GM21717 (cell line): ENCODE measurements at regions not wholly inside any gene's neighbourhood (a gene's known extent, or its start where the extent isn't known, plus 50 kb on each side); places are given as distances from the start of the nearest gene placed in this dataset.

ENCODE experiments used
- ATAC-seq: cut with Tn5 transposase; IDR thresholded peaks from one replicate; pipeline ENCODE4 v1.9.1; 2021; ENCODE audit warnings: mild to moderate bottlenecking, moderate library complexity; ENCODE audit not compliant: unreplicated experiment

- no peak for ATAC-seq
Measured at GRCh38 chr12:19709889-19710288, 270.6 kb downstream of the AEBP2 start.

- ATAC-seq, result no peak
Measured at GRCh38 chr12:19710811-19711793, 271.8 kb downstream of the AEBP2 start.

DNA sequence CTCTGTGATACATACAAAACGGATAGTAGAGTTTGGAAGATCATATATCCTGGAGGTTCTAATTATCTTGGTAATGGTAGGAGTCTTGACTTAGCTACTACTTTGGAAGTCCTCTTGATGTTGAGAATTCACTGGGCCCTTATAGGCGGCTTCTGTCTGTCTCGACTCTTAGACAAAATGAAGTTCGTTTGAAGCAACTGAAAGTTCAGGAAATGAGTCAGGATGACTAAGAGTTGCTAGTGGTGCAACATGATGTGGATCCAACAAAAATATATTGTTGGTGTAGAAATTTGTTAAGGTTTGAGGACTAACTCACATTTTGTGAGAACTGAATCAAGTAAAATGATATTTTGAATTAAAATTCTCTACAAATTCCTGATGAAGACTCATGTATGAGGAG is 272.7 kb downstream of the AEBP2 start:
- no peak for ATAC-seq

- ATAC-seq, result no peak
Measured at GRCh38 chr12:19718401-19718800, 279.1 kb downstream of the AEBP2 start.

- no peak for ATAC-seq
Measured at GRCh38 chr12:19719672-19720071, 280.4 kb downstream of the AEBP2 start.

GRCh38 chr12:19726122-19726521 is 286.8 kb downstream of the AEBP2 start:
- ATAC-seq, result no peak

- ATAC-seq, result no peak
Measured at GRCh38 chr12:19726592-19726991, 287.3 kb downstream of the AEBP2 start.

DNA sequence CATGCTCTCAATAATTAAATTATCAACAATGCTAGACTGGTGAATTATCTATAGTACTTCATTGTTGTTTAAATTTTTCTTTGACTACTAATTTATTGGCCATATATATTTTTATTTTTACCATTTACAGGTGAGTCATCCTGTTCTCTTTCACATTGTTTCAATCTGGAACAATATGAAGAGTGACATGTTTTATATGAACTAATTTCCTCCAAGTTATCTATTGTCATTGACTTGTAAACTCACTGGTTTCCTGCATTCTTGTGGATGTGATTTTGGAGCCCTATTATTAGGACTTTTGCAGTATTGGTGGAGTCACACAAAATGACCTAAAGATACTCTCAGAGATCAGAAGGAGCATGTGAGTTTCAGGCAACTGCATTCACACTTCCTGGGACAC is 297.7 kb downstream of the AEBP2 start:
- no peak for ATAC-seq

DNA sequence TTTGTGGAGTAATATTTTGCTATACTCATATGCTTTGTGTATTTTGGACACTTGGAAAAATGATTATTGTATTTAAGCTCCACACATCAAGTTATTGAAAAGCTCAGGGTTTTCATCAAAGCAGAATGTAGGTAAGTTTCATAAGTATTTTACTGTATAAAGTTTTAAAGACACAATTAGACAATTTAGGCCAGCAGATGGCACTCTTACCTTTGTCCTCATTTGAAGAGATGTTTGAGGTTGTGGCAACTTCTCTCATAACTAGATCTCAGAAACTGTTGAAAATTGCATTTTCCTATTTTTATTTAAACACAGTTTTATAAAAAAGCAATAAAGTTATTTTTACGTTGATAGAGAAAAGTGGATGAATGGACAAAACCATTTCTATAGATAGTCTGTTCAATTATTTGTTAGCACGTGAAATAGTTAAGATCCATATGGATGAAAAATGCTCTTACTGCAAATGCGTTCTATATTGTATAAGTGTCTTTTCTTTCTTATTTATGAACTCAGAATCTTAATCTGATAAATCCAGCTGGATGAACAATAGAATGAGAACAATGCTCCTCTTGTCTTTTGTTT is 300.0 kb downstream of the AEBP2 start:
- ATAC-seq, result no peak

DNA sequence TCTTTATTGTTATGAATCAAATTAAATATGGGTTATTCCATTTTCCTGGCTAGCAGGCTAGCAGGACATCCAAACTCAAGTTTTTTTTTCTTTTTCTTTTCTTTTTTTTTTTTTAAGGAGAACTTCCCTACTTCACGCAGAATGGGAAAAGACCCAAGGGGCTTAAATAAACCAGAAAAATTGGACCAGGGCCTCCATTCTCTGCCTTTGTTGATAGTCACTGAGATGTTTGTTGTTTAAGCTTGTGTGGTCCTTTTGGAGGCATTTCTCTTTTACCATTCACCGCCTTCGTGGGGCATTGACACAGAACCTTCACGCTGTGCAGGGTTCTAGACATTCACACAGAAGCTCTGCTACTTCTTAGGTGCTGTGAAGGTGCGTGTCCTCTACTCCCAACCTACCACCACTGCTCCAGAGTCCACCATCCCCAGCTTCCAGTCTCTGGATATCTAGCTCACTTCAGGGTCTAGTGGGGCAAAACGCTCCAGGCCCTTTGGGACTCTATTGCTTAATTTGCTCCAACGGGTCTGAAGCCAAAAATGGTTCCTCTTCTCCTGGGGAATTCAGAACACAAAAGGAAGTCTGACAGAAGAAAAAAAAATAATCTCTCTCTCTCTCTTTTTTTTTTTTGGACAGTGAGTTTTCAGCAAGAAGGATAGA is 301.3 kb downstream of the AEBP2 start:
- no peak for ATAC-seq

DNA sequence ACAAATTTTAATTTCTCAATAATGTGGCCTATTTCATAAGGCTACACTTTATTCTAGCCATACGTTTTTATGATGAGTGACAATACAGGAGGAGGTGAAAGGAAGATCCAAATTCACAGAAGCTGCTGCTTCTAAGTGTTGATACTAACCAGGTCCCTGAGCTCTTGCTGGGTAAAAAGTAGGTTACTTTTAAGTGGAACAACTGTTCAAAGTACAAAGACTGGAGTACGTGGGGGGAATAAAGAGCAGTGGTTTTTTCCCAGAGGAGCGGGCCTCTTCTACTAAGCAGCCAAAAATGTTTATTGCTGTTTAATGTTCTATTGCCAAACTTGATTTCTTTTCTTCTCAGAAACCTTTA is 301.8 kb downstream of the AEBP2 start:
- ATAC-seq, result no peak

DNA sequence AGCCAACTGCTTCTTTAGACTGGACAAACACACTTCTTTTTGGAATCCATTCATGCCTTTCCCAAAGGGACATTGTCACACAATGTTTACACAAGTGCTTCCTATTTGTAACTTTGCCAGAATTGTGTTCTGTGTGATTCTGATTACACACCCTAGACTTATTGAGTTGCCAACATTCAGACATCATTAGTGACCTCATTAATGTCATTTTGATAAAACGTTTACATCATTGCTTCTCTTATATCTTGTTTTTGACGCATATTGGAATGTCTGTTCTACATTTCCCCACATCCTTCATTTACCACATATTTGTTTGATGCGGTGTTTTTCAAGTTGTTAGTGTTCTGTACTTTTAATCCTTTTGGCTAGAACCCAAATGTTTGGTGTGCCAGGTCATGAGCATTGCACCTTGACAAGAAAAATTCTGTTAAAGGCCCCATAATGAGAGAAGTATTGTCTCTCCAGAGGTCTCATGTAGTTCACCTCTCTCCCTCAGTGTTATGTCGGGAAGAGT is 305.5 kb downstream of the AEBP2 start:
- ATAC-seq, result no peak

GRCh38 chr12:19746471-19746870 is 307.2 kb downstream of the AEBP2 start:
- no peak for ATAC-seq

- ATAC-seq, result no peak
Measured at GRCh38 chr12:19749906-19750574, 310.7 kb downstream of the AEBP2 start.

DNA sequence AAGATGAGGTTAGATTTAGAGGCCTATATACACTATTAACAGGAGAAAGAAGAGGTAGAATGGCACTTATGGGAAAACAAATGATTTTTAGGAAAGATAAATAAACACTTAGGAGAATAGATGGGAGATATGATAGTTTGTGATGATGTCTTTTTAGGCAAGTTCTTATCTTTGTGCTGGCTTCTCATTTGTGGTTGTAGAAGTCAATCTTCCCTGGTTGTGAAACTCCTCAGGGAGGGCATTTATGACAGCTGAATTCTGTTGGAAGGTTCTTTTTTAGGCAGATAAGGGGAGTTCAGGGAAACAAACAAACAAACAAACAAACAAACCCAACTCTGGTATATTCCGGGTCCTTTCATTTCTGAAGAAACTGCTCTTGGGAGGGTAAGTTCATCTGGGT is 311.8 kb downstream of the AEBP2 start:
- ATAC-seq, result no peak

DNA sequence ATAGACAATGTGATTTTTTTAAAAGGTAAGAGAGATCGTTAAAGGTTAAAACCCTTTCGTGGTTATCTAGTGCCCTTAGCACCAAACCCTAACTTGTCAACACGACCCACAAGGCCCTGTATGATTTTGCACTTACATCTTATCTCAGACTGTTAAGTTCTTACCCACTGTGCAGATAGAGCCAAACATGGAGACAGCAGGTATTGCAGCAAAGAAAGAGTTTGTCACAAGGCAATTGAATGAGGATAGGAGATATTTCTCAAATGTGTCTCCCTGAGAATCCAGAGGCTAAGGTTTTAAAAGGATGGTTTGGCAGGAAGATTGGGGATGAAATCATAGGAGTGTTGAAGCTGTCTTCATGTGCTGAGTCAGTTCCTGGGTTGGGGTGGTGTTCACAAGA is 313.4 kb downstream of the AEBP2 start:
- no peak for ATAC-seq

DNA sequence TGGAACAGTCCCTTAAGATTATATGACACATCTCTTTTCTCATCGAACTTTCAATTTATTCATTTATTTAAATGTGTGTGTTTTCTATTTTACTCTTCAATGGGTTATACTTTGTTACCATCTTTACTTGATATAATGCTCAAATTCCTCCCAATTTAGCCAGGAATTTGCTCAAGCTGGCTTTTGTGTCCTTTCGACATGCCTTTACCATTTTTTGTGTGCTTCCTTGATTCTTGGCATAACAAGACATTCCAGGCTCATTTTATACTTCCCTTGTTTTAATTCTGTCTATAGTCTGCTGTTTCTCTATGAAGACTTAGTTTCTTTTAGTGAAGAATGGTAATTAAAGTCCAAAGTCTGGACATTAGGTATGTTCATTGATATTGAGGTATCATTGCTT is 315.8 kb downstream of the AEBP2 start:
- ATAC-seq, result no peak

DNA sequence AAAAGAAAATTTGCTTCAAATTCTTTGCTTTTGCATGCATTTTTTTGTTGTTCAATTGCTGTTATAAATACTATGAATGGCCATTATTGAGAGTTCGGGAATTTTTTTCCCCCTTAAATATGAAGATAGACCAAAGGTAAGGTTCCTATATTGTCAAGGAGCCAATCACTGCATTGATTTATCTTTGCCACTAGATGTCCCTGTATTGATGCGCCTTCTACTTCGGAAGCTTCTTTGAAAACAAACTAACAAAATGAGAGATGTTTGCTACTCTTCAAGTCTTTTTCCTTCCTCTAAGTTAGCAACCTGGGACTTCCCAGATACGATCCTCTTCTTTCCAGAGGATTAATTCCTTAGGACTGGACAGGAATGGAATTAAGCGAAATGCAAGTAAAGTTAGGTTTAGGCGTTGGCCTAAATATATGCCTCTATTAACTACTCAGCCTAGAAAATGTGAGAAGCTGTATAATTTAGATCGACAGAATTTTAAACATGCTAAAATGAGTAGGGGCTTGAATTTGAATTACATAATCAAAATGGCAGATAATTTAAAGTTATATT is 318.1 kb downstream of the AEBP2 start:
- peak; percentile 62 for ATAC-seq

DNA sequence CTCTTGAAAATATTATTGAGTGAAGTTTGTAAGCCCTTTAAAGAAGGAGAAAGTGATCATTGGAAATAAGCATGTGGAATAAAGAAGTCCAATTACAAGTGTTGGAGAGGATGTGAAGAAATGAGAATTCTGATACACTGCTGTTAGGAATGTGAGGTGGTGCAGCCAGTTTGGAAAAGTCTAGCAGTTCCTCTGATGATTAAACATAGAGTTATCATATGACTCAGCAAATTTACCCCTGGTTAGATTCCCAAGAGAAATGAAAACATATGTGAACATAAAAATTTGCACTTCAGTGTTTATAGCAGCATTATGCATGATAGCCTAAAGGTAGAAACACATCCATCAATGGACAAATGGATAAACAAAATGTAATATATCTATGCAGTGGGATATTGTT is 319.9 kb downstream of the AEBP2 start:
- no peak for ATAC-seq

- ATAC-seq, result no peak
Measured at GRCh38 chr12:19760611-19761010, 321.3 kb downstream of the AEBP2 start.

DNA sequence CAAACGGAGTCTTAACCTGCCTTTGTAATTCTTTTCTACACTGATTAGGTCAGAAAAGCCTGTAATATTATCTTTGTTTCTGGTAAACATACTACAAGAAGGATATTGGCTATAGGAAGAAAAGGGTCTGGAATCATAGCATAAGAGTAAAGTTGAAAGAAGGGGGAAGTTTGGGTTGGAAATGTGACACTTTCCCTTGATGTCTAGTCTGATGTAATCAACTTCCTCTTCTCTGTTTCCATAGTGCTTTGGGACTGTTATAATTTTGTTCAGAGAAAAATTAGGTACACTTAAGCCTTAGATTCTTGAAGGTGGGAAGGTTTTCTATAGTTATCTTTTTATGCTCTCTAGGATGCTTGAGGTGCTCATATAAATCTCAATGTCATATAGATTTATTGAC is 322.2 kb downstream of the AEBP2 start:
- no peak for ATAC-seq
